Uterus (tissue), 3 donors: ENCODE measurements at regions not wholly inside any gene's neighbourhood (a gene's known extent, or its start where the extent isn't known, plus 50 kb on each side); places are given as distances from the start of the nearest gene placed in this dataset.

Source experiments
- DNase-seq, 2 donors: peaks; one replicate each; pipeline ENCODE4 v3.0.0-alpha.2; 2019 to 2020
- H3K27ac ChIP-seq, 2 donors: fragments of 200-600 bp; sonication (generic); 1 replicate in 1 of 2; 2 replicates in 1 of 2; pipeline ENCODE4 v1.5.1; 2016 to 2018
- H3K27me3 ChIP-seq, 2 donors: fragments of 200-600 bp; sonication (generic); one replicate each; pipeline ENCODE4 v1.5.1; 2018 to 2019; ENCODE audit warnings: control low read depth in 1 of 2
- H3K36me3 ChIP-seq, 2 donors: fragments of 200-600 bp; sonication (generic); one replicate each; pipeline ENCODE4 v1.5.1; 2019; ENCODE audit warnings: control low read depth in 1 of 2
- H3K4me1 ChIP-seq, 2 donors: fragments of 200-600 bp; sonication (generic); one replicate each; pipeline ENCODE4 v1.5.1; 2018 to 2019; ENCODE audit warnings: control low read depth in 1 of 2
- H3K4me3 ChIP-seq, 2 donors: fragments of 200-600 bp; sonication (generic); 1 replicate in 1 of 2; 2 replicates in 1 of 2; pipeline ENCODE4 v1.5.1; 2018 to 2019; ENCODE audit warnings: mild to moderate bottlenecking in 1 of 2
- H3K9me3 ChIP-seq, 2 donors: fragments of 200-600 bp; sonication (generic); one replicate each; pipeline ENCODE4 v1.5.1; 2019; ENCODE audit warnings: control low read depth in 1 of 2
- CTCF ChIP-seq, 4 experiments: fragments of 200-600 bp in 2 of 4; fragments of 450-650 bp in 2 of 4; sonication (generic) in 2 of 4; IDR thresholded peaks; one replicate each; pipeline ENCODE4 v1.5.1; 2016 to 2019; ENCODE audit warnings: antibody characterized with exemption in 4 of 4, mild to moderate bottlenecking in 2 of 4, moderate library complexity in 1 of 4
- POLR2A ChIP-seq, 2 donors: fragments of 450-650 bp; IDR thresholded peaks; one replicate each; pipeline ENCODE4 v1.6.1; 2016; ENCODE audit warnings: antibody characterized with exemption in 2 of 2, mild to moderate bottlenecking in 1 of 2, moderate library complexity in 1 of 2
- intact Hi-C: fragments of 100-400 bp; cut with DNase I; formaldehyde crosslinking; loops from one replicate; pipeline ENCODE4 v1.15.1; 2023; ENCODE audit warnings: low total_unique reads
- donor health status: DM: yes; HTN: yes; CAD: no.

GRCh38 chr6:98039904-98040607, 757.0 kb upstream of the MMS22L start:
- Histone ChIP-seq H3K4me1 (no peaks in the 10 kb centered on the region), H3K36me3 (no peaks in the 10 kb centered on the region), H3K27ac (no peak overlapping the region), H3K4me3 (no peak overlapping the region), H3K27me3 (peaks cover 0 to 6% of the 10 kb centered on the region in 2 donors), H3K9me3 (no peaks in the 10 kb centered on the region)
- intact Hi-C loops: no loop called here
- DNase-seq: no peak
- TF ChIP-seq CTCF (IDR thresholded peaks at IDR 0.05) (no peak), POLR2A (IDR thresholded peaks at IDR 0.05) (no peak)

GRCh38 chr6:98041056-98041455, 758.0 kb upstream of the MMS22L start:
- Histone ChIP-seq H3K27me3 (peaks cover 0 to 6% of the 10 kb centered on the region in 2 donors), H3K9me3 (no peaks in the 10 kb centered on the region), H3K36me3 (no peaks in the 10 kb centered on the region), H3K4me3 (no peak overlapping the region), H3K27ac (no peak overlapping the region), H3K4me1 (no peaks in the 10 kb centered on the region)
- TF ChIP-seq CTCF (IDR thresholded peaks at IDR 0.05) (no peak), POLR2A (IDR thresholded peaks at IDR 0.05) (no peak)
- intact Hi-C loops: no loop called here
- no peak for DNase-seq

DNA sequence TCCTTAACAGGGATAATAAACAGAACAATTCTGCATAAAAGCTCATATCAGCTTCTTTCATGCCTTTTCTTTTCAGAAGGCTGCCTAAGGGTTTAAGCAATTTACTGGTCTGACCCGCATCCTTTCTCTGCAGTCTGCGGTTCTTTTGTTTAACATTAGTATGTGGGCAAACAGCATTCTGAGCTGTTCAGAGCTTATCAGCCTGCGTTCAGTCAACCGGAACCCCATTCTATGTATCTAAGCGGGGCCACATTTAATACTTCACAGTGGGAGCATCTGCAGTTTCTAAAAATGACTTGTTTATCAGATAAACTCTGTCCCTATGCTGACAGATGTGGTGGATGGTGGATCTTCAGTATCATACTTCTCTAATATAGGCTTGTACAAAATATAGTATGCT, 758.9 kb upstream of the MMS22L start:
- no peaks in the 10 kb centered on the region for H3K9me3 ChIP-seq
- no peak overlapping the region for H3K4me3 ChIP-seq
- H3K27ac ChIP-seq: no peak overlapping the region
- no peaks in the 10 kb centered on the region for H3K4me1 ChIP-seq
- H3K27me3 ChIP-seq: peaks cover 0 to 6% of the 10 kb centered on the region in 2 donors
- TF ChIP-seq POLR2A (IDR thresholded peaks at IDR 0.05): no peak
- TF ChIP-seq CTCF (IDR thresholded peaks at IDR 0.05): no peak
- H3K36me3 ChIP-seq: no peaks in the 10 kb centered on the region
- intact Hi-C loops: no loop called here
- no peak for DNase-seq

DNA sequence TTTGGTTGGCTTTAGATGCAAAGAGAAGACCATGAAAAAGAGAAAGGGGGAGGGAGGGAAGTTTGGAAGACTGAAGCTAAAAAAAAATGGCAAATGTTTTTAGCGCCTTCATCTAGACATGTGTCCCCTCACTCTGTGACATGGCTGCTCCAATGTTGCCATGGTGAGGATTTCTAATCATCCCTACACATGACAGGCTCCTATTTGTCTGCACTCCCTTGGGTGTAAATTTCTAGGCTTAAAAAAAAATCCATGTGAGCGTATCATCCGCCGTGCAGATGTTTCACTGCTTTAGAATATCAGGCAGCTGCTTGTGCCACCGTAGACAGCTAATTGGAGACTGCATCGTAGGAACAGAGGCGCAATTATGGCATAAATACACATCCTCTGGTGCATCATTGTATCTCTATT, 761.1 kb upstream of the MMS22L start:
- no peak for TF ChIP-seq POLR2A (IDR thresholded peaks at IDR 0.05)
- no peak for TF ChIP-seq CTCF (IDR thresholded peaks at IDR 0.05)
- intact Hi-C loops: no loop called here
- Histone ChIP-seq H3K9me3 (no peaks in the 10 kb centered on the region), H3K36me3 (no peaks in the 10 kb centered on the region), H3K27me3 (peaks cover 0 to 6% of the 10 kb centered on the region in 2 donors), H3K4me1 (no peaks in the 10 kb centered on the region), H3K27ac (no peak overlapping the region), H3K4me3 (no peak overlapping the region)
- no peak for DNase-seq

- Histone ChIP-seq H3K4me3 (no peak overlapping the region), H3K36me3 (no peaks in the 10 kb centered on the region), H3K27me3 (peaks cover 0 to 6% of the 10 kb centered on the region in 2 donors), H3K27ac (no peak overlapping the region), H3K4me1 (no peaks in the 10 kb centered on the region), H3K9me3 (no peaks in the 10 kb centered on the region)
- intact Hi-C loops: no loop called here
- no peak for TF ChIP-seq CTCF (IDR thresholded peaks at IDR 0.05)
- TF ChIP-seq POLR2A (IDR thresholded peaks at IDR 0.05): no peak
- DNase-seq: no peak
Observed at GRCh38 chr6:98044791-98045470, 761.9 kb upstream of the MMS22L start.
